WTC11 (cell line): ENCODE measurements at regions not wholly inside any gene's neighbourhood (a gene's known extent, or its start where the extent isn't known, plus 50 kb on each side); places are given as distances from the start of the nearest gene placed in this dataset.
"Not testable (repeated sequence)": the region's sequence is repeated elsewhere in the genome, so short reads cannot be mapped to it uniquely, and the experiment has no call there.

Experiments used
- AFF4 ChIP-seq: sonication (generic); formaldehyde crosslinking; IDR thresholded peaks from 2 replicates; pipeline ENCODE4 v1.8.1; 2023; ENCODE audit warnings: mild to moderate bottlenecking, missing genetic modification reagents, borderline replicate concordance
- FOXJ3 ChIP-seq: sonication (generic); formaldehyde crosslinking; IDR thresholded peaks from 2 replicates; pipeline ENCODE4 v1.9.0; 2021; ENCODE audit warnings: missing genetic modification reagents, mild to moderate bottlenecking, borderline replicate concordance
- GRHL2 ChIP-seq: fragments of 250-450 bp; sonication (Bioruptor Pico); IDR thresholded peaks from 2 replicates; pipeline ENCODE4 v1.8.0; 2022; ENCODE audit warnings: mild to moderate bottlenecking, moderate library complexity; ENCODE audit not compliant: insufficient replicate concordance, severe bottlenecking
- TCF7 ChIP-seq: sonication (generic); formaldehyde crosslinking; IDR thresholded peaks from 2 replicates; pipeline ENCODE4 v1.8.0; 2022; ENCODE audit warnings: mild to moderate bottlenecking, low read depth, missing genetic modification reagents, moderate library complexity
- TP53 ChIP-seq: sonication (generic); formaldehyde crosslinking; IDR thresholded peaks from 2 replicates; pipeline ENCODE4 v1.8.1; 2023; ENCODE audit warnings: mild to moderate bottlenecking, missing genetic modification reagents
- USF1 ChIP-seq: sonication (generic); formaldehyde crosslinking; IDR thresholded peaks from 2 replicates; pipeline ENCODE4 v1.8.0; 2022; ENCODE audit warnings: mild to moderate bottlenecking, missing genetic modification reagents
- ZNF263 ChIP-seq: sonication (generic); formaldehyde crosslinking; IDR thresholded peaks from 2 replicates; pipeline ENCODE4 v1.8.1; 2022; ENCODE audit warnings: low read depth, mild to moderate bottlenecking, moderate library complexity, missing genetic modification reagents
- ZNF532 ChIP-seq: fragments of 250-450 bp; sonication (Bioruptor Pico); IDR thresholded peaks from 2 replicates; pipeline ENCODE4 v1.9.0; 2021; ENCODE audit warnings: mild to moderate bottlenecking, borderline replicate concordance
- TF ChIP-seq, protein P1 (sequence below): sonication (generic); formaldehyde crosslinking; IDR thresholded peaks from 2 replicates; pipeline ENCODE4 v1.8.1; 2023; ENCODE audit warnings: mild to moderate bottlenecking, moderate library complexity, missing genetic modification reagents
- TF ChIP-seq, protein P2 (sequence below): fragments of 250-450 bp; sonication (Bioruptor Pico); IDR thresholded peaks from 2 replicates; pipeline ENCODE4 v2.1.2; 2022; ENCODE audit warnings: mild to moderate bottlenecking, moderate library complexity
- TF ChIP-seq, protein P3 (sequence below): fragments of 200-600 bp; IDR thresholded peaks from 2 replicates; pipeline ENCODE4 v1.8.0; 2022; ENCODE audit warnings: antibody characterized with exemption

GRCh38 chr9:65389216-65389615 lies 104.2 kb upstream of the FOXD4L5 start:
- TF ChIP-seq, protein P1, sequence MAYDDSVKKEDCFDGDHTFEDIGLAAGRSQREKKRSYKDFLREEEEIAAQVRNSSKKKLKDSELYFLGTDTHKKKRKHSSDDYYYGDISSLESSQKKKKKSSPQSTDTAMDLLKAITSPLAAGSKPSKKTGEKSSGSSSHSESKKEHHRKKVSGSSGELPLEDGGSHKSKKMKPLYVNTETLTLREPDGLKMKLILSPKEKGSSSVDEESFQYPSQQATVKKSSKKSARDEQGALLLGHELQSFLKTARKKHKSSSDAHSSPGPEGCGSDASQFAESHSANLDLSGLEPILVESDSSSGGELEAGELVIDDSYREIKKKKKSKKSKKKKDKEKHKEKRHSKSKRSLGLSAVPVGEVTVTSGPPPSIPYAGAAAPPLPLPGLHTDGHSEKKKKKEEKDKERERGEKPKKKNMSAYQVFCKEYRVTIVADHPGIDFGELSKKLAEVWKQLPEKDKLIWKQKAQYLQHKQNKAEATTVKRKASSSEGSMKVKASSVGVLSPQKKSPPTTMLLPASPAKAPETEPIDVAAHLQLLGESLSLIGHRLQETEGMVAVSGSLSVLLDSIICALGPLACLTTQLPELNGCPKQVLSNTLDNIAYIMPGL (CRISPR knock-in tag) = not testable (repeated sequence)
- TF ChIP-seq AFF4 (CRISPR knock-in tag); TCF7 (CRISPR knock-in tag); USF1 (CRISPR knock-in tag); ZNF532 (CRISPR knock-in tag); FOXJ3 (CRISPR knock-in tag); ZNF263; GRHL2 (CRISPR knock-in tag); TP53 (CRISPR knock-in tag): not testable (repeated sequence)
- TF ChIP-seq, protein P2, sequence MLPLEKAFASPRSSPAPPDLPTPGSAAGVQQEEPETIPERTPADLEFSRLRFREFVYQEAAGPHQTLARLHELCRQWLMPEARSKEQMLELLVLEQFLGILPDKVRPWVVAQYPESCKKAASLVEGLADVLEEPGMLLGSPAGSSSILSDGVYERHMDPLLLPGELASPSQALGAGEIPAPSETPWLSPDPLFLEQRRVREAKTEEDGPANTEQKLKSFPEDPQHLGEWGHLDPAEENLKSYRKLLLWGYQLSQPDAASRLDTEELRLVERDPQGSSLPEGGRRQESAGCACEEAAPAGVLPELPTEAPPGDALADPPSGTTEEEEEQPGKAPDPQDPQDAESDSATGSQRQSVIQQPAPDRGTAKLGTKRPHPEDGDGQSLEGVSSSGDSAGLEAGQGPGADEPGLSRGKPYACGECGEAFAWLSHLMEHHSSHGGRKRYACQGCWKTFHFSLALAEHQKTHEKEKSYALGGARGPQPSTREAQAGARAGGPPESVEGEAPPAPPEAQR (CRISPR knock-in tag) = not testable (repeated sequence)
- TF ChIP-seq, protein P3, sequence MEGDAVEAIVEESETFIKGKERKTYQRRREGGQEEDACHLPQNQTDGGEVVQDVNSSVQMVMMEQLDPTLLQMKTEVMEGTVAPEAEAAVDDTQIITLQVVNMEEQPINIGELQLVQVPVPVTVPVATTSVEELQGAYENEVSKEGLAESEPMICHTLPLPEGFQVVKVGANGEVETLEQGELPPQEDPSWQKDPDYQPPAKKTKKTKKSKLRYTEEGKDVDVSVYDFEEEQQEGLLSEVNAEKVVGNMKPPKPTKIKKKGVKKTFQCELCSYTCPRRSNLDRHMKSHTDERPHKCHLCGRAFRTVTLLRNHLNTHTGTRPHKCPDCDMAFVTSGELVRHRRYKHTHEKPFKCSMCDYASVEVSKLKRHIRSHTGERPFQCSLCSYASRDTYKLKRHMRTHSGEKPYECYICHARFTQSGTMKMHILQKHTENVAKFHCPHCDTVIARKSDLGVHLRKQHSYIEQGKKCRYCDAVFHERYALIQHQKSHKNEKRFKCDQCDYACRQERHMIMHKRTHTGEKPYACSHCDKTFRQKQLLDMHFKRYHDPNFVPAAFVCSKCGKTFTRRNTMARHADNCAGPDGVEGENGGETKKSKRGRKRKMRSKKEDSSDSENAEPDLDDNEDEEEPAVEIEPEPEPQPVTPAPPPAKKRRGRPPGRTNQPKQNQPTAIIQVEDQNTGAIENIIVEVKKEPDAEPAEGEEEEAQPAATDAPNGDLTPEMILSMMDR = not testable (repeated sequence)
